Astrocyte (in vitro differentiated cells and primary cell): ENCODE measurements at regions not wholly inside any gene's neighbourhood (a gene's known extent, or its start where the extent isn't known, plus 50 kb on each side); places are given as distances from the start of the nearest gene placed in this dataset.

Experiments
- DNase-seq: peaks from one replicate; pipeline ENCODE4 v3.0.0-alpha.2; 2010; ENCODE audit warnings: low read depth
- FAIRE-seq: peaks from 2 replicates; lab custom pipeline; 2011; peaks lifted over from hg19 to GRCh38; lab: Jason Lieb, UNC
- H2AFZ ChIP-seq: 2 replicates; pipeline ENCODE4 v1.6.0; 2012; ENCODE audit warnings: low read depth, low read length, inconsistent platforms
- H3K27ac ChIP-seq: 2 replicates; pipeline ENCODE4 v1.5.1; 2011; ENCODE audit warnings: low read depth, low read length, inconsistent platforms
- H3K27me3 ChIP-seq: 2 replicates; pipeline ENCODE4 v1.6.0; 2011; ENCODE audit warnings: low read length, inconsistent platforms; ENCODE audit not compliant: insufficient read depth
- H3K36me3 ChIP-seq: 2 replicates; pipeline ENCODE4 v1.5.1; 2011; ENCODE audit warnings: low read length, inconsistent platforms; ENCODE audit not compliant: insufficient read depth
- H3K4me1 ChIP-seq: 2 replicates; pipeline ENCODE4 v1.5.1; 2011; ENCODE audit warnings: low read length, inconsistent platforms; ENCODE audit not compliant: insufficient read depth
- H3K4me2 ChIP-seq: 2 replicates; pipeline ENCODE4 v1.6.0; 2012; ENCODE audit warnings: low read length, inconsistent platforms
- H3K4me3 ChIP-seq: 2 replicates; pipeline ENCODE4 v1.5.1; 2011; ENCODE audit warnings: low read depth, mild to moderate bottlenecking, low read length, inconsistent platforms; ENCODE audit not compliant: insufficient read depth
- H3K79me2 ChIP-seq: 2 replicates; pipeline ENCODE4 v1.6.0; 2012; ENCODE audit warnings: mild to moderate bottlenecking, low read length, inconsistent platforms; ENCODE audit not compliant: insufficient read depth
- H3K9ac ChIP-seq: 2 replicates; pipeline ENCODE4 v1.6.0; 2012; ENCODE audit warnings: mild to moderate bottlenecking, low read length, inconsistent platforms
- H3K9me3 ChIP-seq: 2 replicates; pipeline ENCODE4 v1.5.1; 2012; ENCODE audit warnings: low read depth, mild to moderate bottlenecking, low read length, inconsistent platforms; ENCODE audit not compliant: insufficient read depth
- H4K20me1 ChIP-seq: 2 replicates; pipeline ENCODE4 v1.6.0; 2012; ENCODE audit warnings: low read length, inconsistent platforms; ENCODE audit not compliant: insufficient read depth
- H3K27ac Mint-ChIP-seq: one replicate; pipeline ENCODE4 v1.8.0; 2021; ENCODE audit warnings: mild to moderate bottlenecking, mixed read lengths; ENCODE audit not compliant: unreplicated experiment
- H3K27me3 Mint-ChIP-seq: one replicate; pipeline ENCODE4 v1.8.0; 2021; ENCODE audit warnings: low read depth, mixed read lengths; ENCODE audit not compliant: unreplicated experiment
- H3K36me3 Mint-ChIP-seq: one replicate; pipeline ENCODE4 v1.8.0; 2021; ENCODE audit warnings: low read depth, mixed read lengths; ENCODE audit not compliant: unreplicated experiment
- H3K4me1 Mint-ChIP-seq: one replicate; pipeline ENCODE4 v1.8.0; 2021; ENCODE audit warnings: low read depth, mixed read lengths; ENCODE audit not compliant: unreplicated experiment
- H3K4me3 Mint-ChIP-seq: one replicate; pipeline ENCODE4 v1.8.0; 2021; ENCODE audit warnings: mild to moderate bottlenecking, moderate library complexity, mixed read lengths; ENCODE audit not compliant: unreplicated experiment
- H3K9me3 Mint-ChIP-seq: one replicate; pipeline ENCODE4 v1.8.0; 2021; ENCODE audit warnings: mild to moderate bottlenecking, mixed read lengths; ENCODE audit not compliant: unreplicated experiment
- EZH2 ChIP-seq: IDR thresholded peaks from 2 replicates; pipeline ENCODE4 v1.6.1; 2012; ENCODE audit warnings: mild to moderate bottlenecking, low read length, inconsistent platforms; ENCODE audit not compliant: insufficient read depth
- TF ChIP-seq, protein P1 (sequence below): IDR thresholded peaks from 2 replicates; pipeline ENCODE4 v1.5.1; 2011; ENCODE audit warnings: low read depth, mild to moderate bottlenecking, inconsistent platforms, low read length, moderate library complexity; ENCODE audit not compliant: insufficient read depth

DNA sequence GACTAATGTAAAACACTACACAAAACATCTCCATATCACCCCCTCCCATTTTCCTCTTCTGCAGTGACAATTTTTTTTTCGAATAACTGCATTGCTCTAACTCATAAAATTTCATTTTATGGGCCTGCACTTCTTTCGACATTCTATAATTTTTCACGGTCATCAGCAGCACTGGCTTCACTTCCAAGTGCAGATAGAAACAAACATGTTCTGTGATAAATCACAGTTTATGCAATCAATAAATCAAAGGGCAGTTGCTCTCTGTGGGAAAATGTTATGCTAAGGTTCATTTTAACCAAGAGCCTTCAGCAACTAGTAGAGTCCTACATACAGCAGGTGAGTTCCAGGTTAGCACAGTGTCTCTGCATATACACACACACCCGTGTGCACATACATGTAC is 100.1 kb downstream of the GPAM start:
- Histone ChIP-seq H3K9ac (no peak overlapping the region), H3K9me3 (no peaks in the 10 kb centered on the region), H3K27ac (no peak overlapping the region), H4K20me1 (no peaks in the 10 kb centered on the region), H3K4me3 (no peak overlapping the region), H3K79me2 (no peaks in the 10 kb centered on the region), H3K27me3 (no peaks in the 10 kb centered on the region), H3K4me2 (no peak overlapping the region), H2AFZ (no peak overlapping the region), H3K36me3 (no peaks in the 10 kb centered on the region), H3K4me1 (no peaks in the 10 kb centered on the region)
- FAIRE-seq (no peak), DNase-seq (no peak)
- H3K9me3 Mint-ChIP-seq = no peaks in the 10 kb centered on the region
- H3K4me3 Mint-ChIP-seq = no peak overlapping the region
- peaks cover 3% of the 10 kb centered on the region for H3K27me3 Mint-ChIP-seq
- H3K4me1 Mint-ChIP-seq = no peaks in the 10 kb centered on the region
- H3K27ac Mint-ChIP-seq = no peak overlapping the region
- TF ChIP-seq, protein P1, sequence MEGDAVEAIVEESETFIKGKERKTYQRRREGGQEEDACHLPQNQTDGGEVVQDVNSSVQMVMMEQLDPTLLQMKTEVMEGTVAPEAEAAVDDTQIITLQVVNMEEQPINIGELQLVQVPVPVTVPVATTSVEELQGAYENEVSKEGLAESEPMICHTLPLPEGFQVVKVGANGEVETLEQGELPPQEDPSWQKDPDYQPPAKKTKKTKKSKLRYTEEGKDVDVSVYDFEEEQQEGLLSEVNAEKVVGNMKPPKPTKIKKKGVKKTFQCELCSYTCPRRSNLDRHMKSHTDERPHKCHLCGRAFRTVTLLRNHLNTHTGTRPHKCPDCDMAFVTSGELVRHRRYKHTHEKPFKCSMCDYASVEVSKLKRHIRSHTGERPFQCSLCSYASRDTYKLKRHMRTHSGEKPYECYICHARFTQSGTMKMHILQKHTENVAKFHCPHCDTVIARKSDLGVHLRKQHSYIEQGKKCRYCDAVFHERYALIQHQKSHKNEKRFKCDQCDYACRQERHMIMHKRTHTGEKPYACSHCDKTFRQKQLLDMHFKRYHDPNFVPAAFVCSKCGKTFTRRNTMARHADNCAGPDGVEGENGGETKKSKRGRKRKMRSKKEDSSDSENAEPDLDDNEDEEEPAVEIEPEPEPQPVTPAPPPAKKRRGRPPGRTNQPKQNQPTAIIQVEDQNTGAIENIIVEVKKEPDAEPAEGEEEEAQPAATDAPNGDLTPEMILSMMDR = no peak
- TF ChIP-seq EZH2 = no peak
- no peaks in the 10 kb centered on the region for H3K36me3 Mint-ChIP-seq

DNA sequence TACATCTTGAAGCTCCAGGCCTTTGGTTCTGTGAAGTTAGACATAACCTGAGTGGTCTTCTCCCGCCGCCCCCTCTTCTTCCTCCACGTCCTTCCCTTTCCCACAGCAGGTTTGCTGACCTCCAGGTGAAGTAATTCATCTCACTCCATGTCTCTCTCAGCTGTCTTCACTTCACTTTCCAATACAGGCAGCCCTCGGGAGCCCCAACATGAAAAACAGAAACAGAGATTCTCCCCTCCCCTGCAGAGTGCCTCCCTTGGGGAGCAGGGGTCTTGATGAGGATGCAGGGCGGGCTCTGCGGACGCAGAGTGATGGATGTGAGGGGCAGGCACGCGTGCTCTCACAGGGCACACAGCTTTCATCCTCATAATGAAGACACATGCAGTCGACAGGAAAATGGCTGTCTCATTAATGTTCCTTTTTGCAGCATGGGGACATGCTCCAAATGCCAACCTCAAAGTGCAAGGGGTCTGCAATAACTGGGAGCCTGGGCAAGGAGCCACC is 95.6 kb downstream of the GPAM start:
- no peaks in the 10 kb centered on the region for H3K36me3 Mint-ChIP-seq
- no peak overlapping the region for H2AFZ ChIP-seq
- peaks cover 7% of the 10 kb centered on the region for H3K27me3 Mint-ChIP-seq
- H3K4me3 Mint-ChIP-seq = no peak overlapping the region
- FAIRE-seq (no peak), DNase-seq (no peak)
- no peak overlapping the region for H3K27ac ChIP-seq
- no peaks in the 10 kb centered on the region for H4K20me1 ChIP-seq
- no peak overlapping the region for H3K4me2 ChIP-seq
- no peaks in the 10 kb centered on the region for H3K4me1 Mint-ChIP-seq
- no peaks in the 10 kb centered on the region for H3K36me3 ChIP-seq
- TF ChIP-seq, protein P1 = no peak
- TF ChIP-seq EZH2 = no peak
- no peaks in the 10 kb centered on the region for H3K27me3 ChIP-seq
- H3K4me3 ChIP-seq = no peak overlapping the region
- H3K4me1 ChIP-seq = no peaks in the 10 kb centered on the region
- H3K27ac Mint-ChIP-seq = no peak overlapping the region
- no peaks in the 10 kb centered on the region for H3K9me3 Mint-ChIP-seq
- H3K9ac ChIP-seq = no peak overlapping the region
- H3K9me3 ChIP-seq = no peaks in the 10 kb centered on the region
- H3K79me2 ChIP-seq = no peaks in the 10 kb centered on the region

DNA sequence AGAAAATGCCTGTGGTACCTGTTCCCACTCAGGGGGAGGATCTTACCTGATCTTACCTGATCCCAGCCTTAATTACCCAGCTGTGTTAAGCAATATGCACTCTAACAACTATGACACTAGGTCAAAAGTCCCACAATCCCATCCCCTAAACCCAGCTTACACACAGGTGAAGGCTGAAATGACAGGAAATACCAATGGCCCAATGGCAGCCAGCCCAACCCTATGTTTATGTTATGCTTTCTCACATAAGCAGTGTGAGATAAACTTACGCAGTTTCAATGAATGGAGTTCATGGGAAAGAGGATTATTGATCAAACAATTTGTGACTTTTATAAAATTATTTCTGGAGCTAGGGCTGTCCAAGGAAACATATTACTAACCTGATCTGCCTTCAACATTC is 91.9 kb downstream of the GPAM start:
- Mint-ChIP-seq H3K4me3 (no peak overlapping the region), H3K27ac (no peak overlapping the region), H3K9me3 (peaks cover 1% of the 10 kb centered on the region), H3K36me3 (no peaks in the 10 kb centered on the region), H3K27me3 (peaks cover 10% of the 10 kb centered on the region), H3K4me1 (no peaks in the 10 kb centered on the region)
- H4K20me1 ChIP-seq = no peaks in the 10 kb centered on the region
- DNase-seq = no peak
- H2AFZ ChIP-seq = no peak overlapping the region
- H3K79me2 ChIP-seq = no peaks in the 10 kb centered on the region
- H3K36me3 ChIP-seq = no peaks in the 10 kb centered on the region
- no peak for FAIRE-seq
- no peaks in the 10 kb centered on the region for H3K4me1 ChIP-seq
- H3K9ac ChIP-seq = no peak overlapping the region
- peaks cover 1% of the 10 kb centered on the region for H3K9me3 ChIP-seq
- no peaks in the 10 kb centered on the region for H3K27me3 ChIP-seq
- no peak overlapping the region for H3K4me2 ChIP-seq
- no peak overlapping the region for H3K4me3 ChIP-seq
- no peak overlapping the region for H3K27ac ChIP-seq
- no peak for TF ChIP-seq EZH2
- TF ChIP-seq, protein P1 = no peak
